ENCODE measurements at regions not wholly inside any gene's neighbourhood (a gene's known extent, or its start where the extent isn't known, plus 50 kb on each side); places are given as distances from the start of the nearest gene placed in this dataset.

DNA sequence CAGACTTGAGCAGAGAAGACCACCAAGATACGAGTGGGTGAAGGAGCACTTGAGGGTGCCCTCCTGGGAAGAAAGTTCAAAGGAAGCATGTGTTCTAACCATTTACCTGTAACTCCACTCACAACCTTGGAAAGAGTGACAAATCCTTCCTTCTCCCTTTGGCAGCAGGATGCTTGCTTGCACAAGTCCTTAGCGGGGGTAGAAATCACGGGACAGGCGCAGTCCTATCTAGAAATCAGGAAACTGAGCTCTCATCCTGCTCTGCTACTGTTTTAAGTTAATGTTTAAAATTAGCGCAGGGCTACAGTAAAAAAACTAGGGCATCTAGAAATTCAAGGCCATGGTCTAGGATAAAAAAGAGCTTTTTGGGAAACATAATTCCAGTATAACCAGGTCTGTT is 100.9 kb upstream of the PTPRM start:
- ATAC-seq = no peak
- TF ChIP-seq, protein P1, sequence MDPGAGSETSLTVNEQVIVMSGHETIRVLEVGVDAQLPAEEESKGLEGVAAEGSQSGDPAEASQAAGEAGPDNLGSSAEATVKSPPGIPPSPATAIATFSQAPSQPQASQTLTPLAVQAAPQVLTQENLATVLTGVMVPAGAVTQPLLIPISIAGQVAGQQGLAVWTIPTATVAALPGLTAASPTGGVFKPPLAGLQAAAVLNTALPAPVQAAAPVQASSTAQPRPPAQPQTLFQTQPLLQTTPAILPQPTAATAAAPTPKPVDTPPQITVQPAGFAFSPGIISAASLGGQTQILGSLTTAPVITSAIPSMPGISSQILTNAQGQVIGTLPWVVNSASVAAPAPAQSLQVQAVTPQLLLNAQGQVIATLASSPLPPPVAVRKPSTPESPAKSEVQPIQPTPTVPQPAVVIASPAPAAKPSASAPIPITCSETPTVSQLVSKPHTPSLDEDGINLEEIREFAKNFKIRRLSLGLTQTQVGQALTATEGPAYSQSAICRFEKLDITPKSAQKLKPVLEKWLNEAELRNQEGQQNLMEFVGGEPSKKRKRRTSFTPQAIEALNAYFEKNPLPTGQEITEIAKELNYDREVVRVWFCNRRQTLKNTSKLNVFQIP (CRISPR knock-in tag; IDR thresholded peaks at IDR 0.05; ENCODE audit: borderline replicate concordance, low read depth) = no peak
- TF ChIP-seq OSR1 (CRISPR knock-in tag; IDR thresholded peaks at IDR 0.05) (no peak), ISL1 (CRISPR knock-in tag; IDR thresholded peaks at IDR 0.05) (no peak), CSDC2 (CRISPR knock-in tag; IDR thresholded peaks at IDR 0.05) (no peak), TOX (CRISPR knock-in tag; IDR thresholded peaks at IDR 0.05; ENCODE audit: borderline replicate concordance) (no peak), TCF4 (CRISPR knock-in tag; IDR thresholded peaks at IDR 0.05; ENCODE audit: borderline replicate concordance) (no peak), ZNF8 (CRISPR knock-in tag; IDR thresholded peaks at IDR 0.05) (no peak), ZFP30 (CRISPR knock-in tag; IDR thresholded peaks at IDR 0.05) (no peak), RARB (CRISPR knock-in tag; IDR thresholded peaks at IDR 0.05) (no peak), ARNTL (CRISPR knock-in tag; IDR thresholded peaks at IDR 0.05; ENCODE audit: borderline replicate concordance, low read depth) (no peak), GLIS3 (CRISPR knock-in tag; IDR thresholded peaks at IDR 0.05) (no peak), ZNF70 (CRISPR knock-in tag; IDR thresholded peaks at IDR 0.05) (no peak), ZFP3 (CRISPR knock-in tag; IDR thresholded peaks at IDR 0.05) (no peak), SNAI2 (CRISPR knock-in tag; IDR thresholded peaks at IDR 0.05) (no peak)
- TF ChIP-seq, protein P2, sequence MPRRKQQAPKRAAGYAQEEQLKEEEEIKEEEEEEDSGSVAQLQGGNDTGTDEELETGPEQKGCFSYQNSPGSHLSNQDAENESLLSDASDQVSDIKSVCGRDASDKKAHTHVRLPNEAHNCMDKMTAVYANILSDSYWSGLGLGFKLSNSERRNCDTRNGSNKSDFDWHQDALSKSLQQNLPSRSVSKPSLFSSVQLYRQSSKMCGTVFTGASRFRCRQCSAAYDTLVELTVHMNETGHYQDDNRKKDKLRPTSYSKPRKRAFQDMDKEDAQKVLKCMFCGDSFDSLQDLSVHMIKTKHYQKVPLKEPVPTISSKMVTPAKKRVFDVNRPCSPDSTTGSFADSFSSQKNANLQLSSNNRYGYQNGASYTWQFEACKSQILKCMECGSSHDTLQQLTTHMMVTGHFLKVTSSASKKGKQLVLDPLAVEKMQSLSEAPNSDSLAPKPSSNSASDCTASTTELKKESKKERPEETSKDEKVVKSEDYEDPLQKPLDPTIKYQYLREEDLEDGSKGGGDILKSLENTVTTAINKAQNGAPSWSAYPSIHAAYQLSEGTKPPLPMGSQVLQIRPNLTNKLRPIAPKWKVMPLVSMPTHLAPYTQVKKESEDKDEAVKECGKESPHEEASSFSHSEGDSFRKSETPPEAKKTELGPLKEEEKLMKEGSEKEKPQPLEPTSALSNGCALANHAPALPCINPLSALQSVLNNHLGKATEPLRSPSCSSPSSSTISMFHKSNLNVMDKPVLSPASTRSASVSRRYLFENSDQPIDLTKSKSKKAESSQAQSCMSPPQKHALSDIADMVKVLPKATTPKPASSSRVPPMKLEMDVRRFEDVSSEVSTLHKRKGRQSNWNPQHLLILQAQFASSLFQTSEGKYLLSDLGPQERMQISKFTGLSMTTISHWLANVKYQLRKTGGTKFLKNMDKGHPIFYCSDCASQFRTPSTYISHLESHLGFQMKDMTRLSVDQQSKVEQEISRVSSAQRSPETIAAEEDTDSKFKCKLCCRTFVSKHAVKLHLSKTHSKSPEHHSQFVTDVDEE (CRISPR knock-in tag; IDR thresholded peaks at IDR 0.05) = no peak
- TF ChIP-seq, protein P3, sequence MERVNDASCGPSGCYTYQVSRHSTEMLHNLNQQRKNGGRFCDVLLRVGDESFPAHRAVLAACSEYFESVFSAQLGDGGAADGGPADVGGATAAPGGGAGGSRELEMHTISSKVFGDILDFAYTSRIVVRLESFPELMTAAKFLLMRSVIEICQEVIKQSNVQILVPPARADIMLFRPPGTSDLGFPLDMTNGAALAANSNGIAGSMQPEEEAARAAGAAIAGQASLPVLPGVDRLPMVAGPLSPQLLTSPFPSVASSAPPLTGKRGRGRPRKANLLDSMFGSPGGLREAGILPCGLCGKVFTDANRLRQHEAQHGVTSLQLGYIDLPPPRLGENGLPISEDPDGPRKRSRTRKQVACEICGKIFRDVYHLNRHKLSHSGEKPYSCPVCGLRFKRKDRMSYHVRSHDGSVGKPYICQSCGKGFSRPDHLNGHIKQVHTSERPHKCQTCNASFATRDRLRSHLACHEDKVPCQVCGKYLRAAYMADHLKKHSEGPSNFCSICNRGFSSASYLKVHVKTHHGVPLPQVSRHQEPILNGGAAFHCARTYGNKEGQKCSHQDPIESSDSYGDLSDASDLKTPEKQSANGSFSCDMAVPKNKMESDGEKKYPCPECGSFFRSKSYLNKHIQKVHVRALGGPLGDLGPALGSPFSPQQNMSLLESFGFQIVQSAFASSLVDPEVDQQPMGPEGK (CRISPR knock-in tag; IDR thresholded peaks at IDR 0.05; ENCODE audit: borderline replicate concordance) = no peak
- TF ChIP-seq, protein P4, sequence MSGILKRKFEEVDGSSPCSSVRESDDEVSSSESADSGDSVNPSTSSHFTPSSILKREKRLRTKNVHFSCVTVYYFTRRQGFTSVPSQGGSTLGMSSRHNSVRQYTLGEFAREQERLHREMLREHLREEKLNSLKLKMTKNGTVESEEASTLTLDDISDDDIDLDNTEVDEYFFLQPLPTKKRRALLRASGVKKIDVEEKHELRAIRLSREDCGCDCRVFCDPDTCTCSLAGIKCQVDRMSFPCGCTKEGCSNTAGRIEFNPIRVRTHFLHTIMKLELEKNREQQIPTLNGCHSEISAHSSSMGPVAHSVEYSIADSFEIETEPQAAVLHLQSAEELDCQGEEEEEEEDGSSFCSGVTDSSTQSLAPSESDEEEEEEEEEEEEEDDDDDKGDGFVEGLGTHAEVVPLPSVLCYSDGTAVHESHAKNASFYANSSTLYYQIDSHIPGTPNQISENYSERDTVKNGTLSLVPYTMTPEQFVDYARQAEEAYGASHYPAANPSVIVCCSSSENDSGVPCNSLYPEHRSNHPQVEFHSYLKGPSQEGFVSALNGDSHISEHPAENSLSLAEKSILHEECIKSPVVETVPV (CRISPR knock-in tag; IDR thresholded peaks at IDR 0.05) = no peak

DNA sequence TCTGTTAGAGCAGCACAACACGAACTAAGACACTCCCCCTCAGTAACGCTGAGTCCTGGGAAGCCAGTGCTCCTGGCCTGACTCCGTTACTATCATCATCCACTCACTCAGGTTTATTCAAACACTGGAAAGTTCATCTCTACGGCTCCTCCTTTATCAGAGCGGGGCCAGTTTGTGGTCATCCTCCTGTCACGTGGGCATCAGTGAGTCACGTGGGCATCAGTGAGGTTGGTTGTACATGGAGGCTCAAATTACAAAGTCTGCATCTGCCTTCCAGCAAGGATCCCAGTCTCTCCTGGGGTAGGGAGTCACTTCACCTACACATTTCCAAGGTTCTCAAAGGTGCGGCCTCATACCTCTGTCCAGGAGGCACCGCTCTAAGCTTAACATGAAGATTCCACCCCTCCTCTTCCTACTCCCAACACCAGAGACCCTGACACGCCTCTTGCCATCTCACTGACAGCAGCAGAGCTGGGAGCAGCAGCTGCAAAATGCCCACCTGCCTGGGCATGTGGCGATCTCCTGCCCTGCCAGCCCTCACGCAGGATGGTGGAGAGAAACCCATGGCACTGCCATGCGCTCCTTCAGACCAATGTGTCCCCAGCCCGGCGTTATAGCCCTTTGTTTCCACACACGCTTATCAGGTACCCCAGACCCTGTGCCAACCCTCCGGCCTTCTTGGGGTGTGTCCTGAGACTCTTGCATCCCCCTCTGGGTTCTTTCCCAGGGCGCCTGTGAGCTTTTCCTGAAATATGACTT is 99.2 kb upstream of the PTPRM start:
- ATAC-seq = no peak
- TF ChIP-seq ZNF70 (CRISPR knock-in tag; IDR thresholded peaks at IDR 0.05) (no peak), ZFP3 (CRISPR knock-in tag; IDR thresholded peaks at IDR 0.05) (no peak), PPARA (CRISPR knock-in tag; IDR thresholded peaks at IDR 0.05; ENCODE audit: borderline replicate concordance) (no peak), ZNF565 (CRISPR knock-in tag; conservative IDR thresholded peaks at IDR 0.05; ENCODE audit: low read depth) (no peak)
- TF ChIP-seq, protein P5, sequence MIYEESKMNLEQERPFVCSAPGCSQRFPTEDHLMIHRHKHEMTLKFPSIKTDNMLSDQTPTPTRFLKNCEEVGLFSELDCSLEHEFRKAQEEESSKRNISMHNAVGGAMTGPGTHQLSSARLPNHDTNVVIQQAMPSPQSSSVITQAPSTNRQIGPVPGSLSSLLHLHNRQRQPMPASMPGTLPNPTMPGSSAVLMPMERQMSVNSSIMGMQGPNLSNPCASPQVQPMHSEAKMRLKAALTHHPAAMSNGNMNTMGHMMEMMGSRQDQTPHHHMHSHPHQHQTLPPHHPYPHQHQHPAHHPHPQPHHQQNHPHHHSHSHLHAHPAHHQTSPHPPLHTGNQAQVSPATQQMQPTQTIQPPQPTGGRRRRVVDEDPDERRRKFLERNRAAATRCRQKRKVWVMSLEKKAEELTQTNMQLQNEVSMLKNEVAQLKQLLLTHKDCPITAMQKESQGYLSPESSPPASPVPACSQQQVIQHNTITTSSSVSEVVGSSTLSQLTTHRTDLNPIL (CRISPR knock-in tag; IDR thresholded peaks at IDR 0.05; ENCODE audit: low read depth) = no peak

DNA sequence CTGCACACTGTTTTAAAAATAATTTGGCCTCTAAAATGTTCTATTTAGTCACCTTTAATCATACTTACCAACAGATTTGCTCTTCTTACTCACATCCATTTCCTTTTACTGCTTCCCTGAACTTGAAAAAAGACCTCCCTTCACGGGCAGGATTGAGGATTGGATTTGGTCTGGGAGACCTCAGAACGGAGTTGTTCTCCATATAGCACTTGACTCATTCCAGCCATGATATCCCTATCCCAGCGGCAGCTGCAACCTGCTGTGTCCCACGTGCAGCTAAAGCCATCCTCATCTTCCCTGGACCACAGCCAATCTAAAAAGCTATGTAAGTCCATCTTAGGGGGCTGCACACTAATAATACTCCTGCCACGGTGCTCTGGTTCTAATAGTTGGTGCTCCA is 97.0 kb upstream of the PTPRM start:
- ATAC-seq = no peak
- no peak for TF ChIP-seq TCF4 (CRISPR knock-in tag; IDR thresholded peaks at IDR 0.05; ENCODE audit: borderline replicate concordance)
- TF ChIP-seq ARNTL (CRISPR knock-in tag; IDR thresholded peaks at IDR 0.05; ENCODE audit: borderline replicate concordance, low read depth) = no peak
- TF ChIP-seq, protein P2 (CRISPR knock-in tag; IDR thresholded peaks at IDR 0.05) = no peak
- TF ChIP-seq ZC3H10 (CRISPR knock-in tag; IDR thresholded peaks at IDR 0.05) = no peak
- TF ChIP-seq, protein P4 (CRISPR knock-in tag; IDR thresholded peaks at IDR 0.05) = no peak
- no peak for TF ChIP-seq OSR1 (CRISPR knock-in tag; IDR thresholded peaks at IDR 0.05)
- TF ChIP-seq ZFP3 (CRISPR knock-in tag; IDR thresholded peaks at IDR 0.05) = no peak
- no peak for TF ChIP-seq TOX (CRISPR knock-in tag; IDR thresholded peaks at IDR 0.05; ENCODE audit: borderline replicate concordance)
- TF ChIP-seq RARB (CRISPR knock-in tag; IDR thresholded peaks at IDR 0.05) = no peak
- no peak for TF ChIP-seq PPARA (CRISPR knock-in tag; IDR thresholded peaks at IDR 0.05; ENCODE audit: borderline replicate concordance)
- TF ChIP-seq, protein P5 (CRISPR knock-in tag; IDR thresholded peaks at IDR 0.05; ENCODE audit: low read depth) = no peak

All from SK-N-SH treated with all-trans-retinoic acid at 6 μM for 48 hours (cell line).